ENCODE measurements at regions not wholly inside any gene's neighbourhood (a gene's known extent, or its start where the extent isn't known, plus 50 kb on each side); places are given as distances from the start of the nearest gene placed in this dataset.

DNA sequence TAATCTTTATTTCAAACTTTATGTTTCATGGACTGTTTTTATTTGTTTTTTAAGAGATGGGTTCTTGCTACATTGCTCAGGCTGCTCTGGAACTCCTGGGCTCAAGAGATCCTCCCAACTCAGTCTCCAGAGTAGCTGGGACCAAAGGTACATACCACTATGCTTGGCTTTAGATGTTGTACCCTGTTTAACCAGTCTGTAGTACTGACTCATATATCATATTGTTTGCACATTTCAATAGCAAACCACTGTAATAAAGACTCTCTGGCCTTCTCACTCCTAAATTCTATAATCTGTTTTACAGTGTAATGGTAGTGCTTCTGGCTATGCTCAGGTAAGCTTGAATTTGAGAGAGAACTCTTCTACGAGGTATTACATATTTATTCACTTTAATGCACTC lies 413.6 kb upstream of the PCDH15 start:
- FAIRE-seq (no peak), DNase-seq (no peak)
- H3K27ac ChIP-seq (ENCODE audit: low read depth in 2 of 2, low read length in 2 of 2) = no peak overlapping the region
- intact Hi-C loops (cut with DNase I) = no loop called here
- H3K36me3 ChIP-seq (ENCODE audit: control insufficient read depth in 2 of 3, insufficient read depth in 3 of 3, low read length in 3 of 3) = no peaks in the 10 kb centered on the region
- H3K9ac ChIP-seq (ENCODE audit: low read length in 3 of 3) = no peak overlapping the region
- TF ChIP-seq CTCF (IDR thresholded peaks at IDR 0.05; ENCODE audit: borderline replicate concordance, extremely low read depth, insufficient read depth) = no peak
- H3K27me3 ChIP-seq (ENCODE audit: control insufficient read depth, insufficient read depth, low read length) = no peaks in the 10 kb centered on the region
- no peaks in the 10 kb centered on the region for H3K4me1 ChIP-seq (ENCODE audit: control insufficient read depth in 2 of 3, insufficient read depth in 2 of 3, low read depth in 1 of 3, low read length in 3 of 3)
- H3K9me3 ChIP-seq (ENCODE audit: control insufficient read depth in 2 of 3, insufficient read depth in 1 of 3, low read length in 3 of 3) = no peaks in the 10 kb centered on the region
- H3K4me3 ChIP-seq (ENCODE audit: low read length in 3 of 3) = no peak overlapping the region

DNA sequence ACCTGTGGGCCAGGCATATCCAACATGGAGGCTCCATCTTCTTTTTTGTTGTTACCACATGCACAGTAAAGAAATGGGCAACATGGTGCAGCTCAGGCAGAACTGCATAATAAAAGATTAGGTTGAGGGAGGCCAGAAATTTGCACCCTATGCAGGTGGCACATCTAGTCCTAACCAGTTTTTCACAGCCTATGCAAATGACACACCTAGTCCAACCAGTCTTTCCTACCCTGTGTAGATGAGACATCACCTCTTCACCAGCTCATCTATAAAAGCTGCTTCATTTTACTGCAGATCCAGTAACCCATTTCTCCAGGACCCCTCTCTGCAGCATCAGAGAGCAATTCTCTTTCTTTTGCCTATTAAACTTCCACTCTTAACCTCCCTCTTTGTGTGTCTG lies 411.0 kb upstream of the PCDH15 start:
- intact Hi-C loops (cut with DNase I) = no loop called here
- FAIRE-seq (no peak), DNase-seq (no peak)
- Histone ChIP-seq H3K27ac (ENCODE audit: low read depth in 2 of 2, low read length in 2 of 2) (no peak overlapping the region), H3K9me3 (ENCODE audit: control insufficient read depth in 2 of 3, insufficient read depth in 1 of 3, low read length in 3 of 3) (no peaks in the 10 kb centered on the region), H3K36me3 (ENCODE audit: control insufficient read depth in 2 of 3, insufficient read depth in 3 of 3, low read length in 3 of 3) (no peaks in the 10 kb centered on the region), H3K4me1 (ENCODE audit: control insufficient read depth in 2 of 3, insufficient read depth in 2 of 3, low read depth in 1 of 3, low read length in 3 of 3) (no peaks in the 10 kb centered on the region), H3K9ac (ENCODE audit: low read length in 3 of 3) (no peak overlapping the region), H3K4me3 (ENCODE audit: low read length in 3 of 3) (no peak overlapping the region), H3K27me3 (ENCODE audit: control insufficient read depth, insufficient read depth, low read length) (no peaks in the 10 kb centered on the region)
- no peak for TF ChIP-seq CTCF (IDR thresholded peaks at IDR 0.05; ENCODE audit: borderline replicate concordance, extremely low read depth, insufficient read depth)

DNA sequence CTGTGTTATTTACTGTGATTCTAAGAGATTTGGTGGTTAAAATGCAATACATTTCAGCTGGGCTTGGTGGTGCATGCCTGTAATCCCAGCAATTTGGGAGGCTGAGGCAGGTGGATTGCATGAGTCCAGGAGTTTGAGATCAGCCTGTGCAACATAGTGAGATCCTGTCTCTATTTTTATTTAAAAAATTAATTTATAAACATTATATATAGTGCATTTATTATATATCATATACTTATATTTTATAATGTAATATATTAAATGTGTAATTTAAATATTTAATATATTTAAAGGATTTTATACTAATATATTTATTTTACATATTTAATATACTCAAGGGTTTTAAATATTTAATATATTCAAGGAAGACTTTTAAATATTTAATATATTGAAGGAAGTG lies 402.8 kb upstream of the PCDH15 start:
- H3K4me1 ChIP-seq (ENCODE audit: control insufficient read depth in 2 of 3, insufficient read depth in 2 of 3, low read depth in 1 of 3, low read length in 3 of 3) = no peaks in the 10 kb centered on the region
- H3K27me3 ChIP-seq (ENCODE audit: control insufficient read depth, insufficient read depth, low read length) = no peaks in the 10 kb centered on the region
- H3K9me3 ChIP-seq (ENCODE audit: control insufficient read depth in 2 of 3, insufficient read depth in 1 of 3, low read length in 3 of 3) = no peaks in the 10 kb centered on the region
- no peak overlapping the region for H3K9ac ChIP-seq (ENCODE audit: low read length in 3 of 3)
- H3K36me3 ChIP-seq (ENCODE audit: control insufficient read depth in 2 of 3, insufficient read depth in 3 of 3, low read length in 3 of 3) = no peaks in the 10 kb centered on the region
- intact Hi-C loops (cut with DNase I) = no loop called here
- no peak overlapping the region for H3K4me3 ChIP-seq (ENCODE audit: low read length in 3 of 3)
- no peak overlapping the region for H3K27ac ChIP-seq (ENCODE audit: low read depth in 2 of 2, low read length in 2 of 2)
- no peak for DNase-seq
- FAIRE-seq = peak; percentile 98
- no peak for TF ChIP-seq CTCF (IDR thresholded peaks at IDR 0.05; ENCODE audit: borderline replicate concordance, extremely low read depth, insufficient read depth)

- no peaks in the 10 kb centered on the region for H3K27me3 ChIP-seq (ENCODE audit: control insufficient read depth, insufficient read depth, low read length)
- FAIRE-seq (no peak), DNase-seq (no peak)
- TF ChIP-seq CTCF (IDR thresholded peaks at IDR 0.05; ENCODE audit: borderline replicate concordance, extremely low read depth, insufficient read depth) = no peak
- H3K4me3 ChIP-seq (ENCODE audit: low read length in 3 of 3) = no peak overlapping the region
- H3K9me3 ChIP-seq (ENCODE audit: control insufficient read depth in 2 of 3, insufficient read depth in 1 of 3, low read length in 3 of 3) = no peaks in the 10 kb centered on the region
- no peak overlapping the region for H3K27ac ChIP-seq (ENCODE audit: low read depth in 2 of 2, low read length in 2 of 2)
- H3K9ac ChIP-seq (ENCODE audit: low read length in 3 of 3) = no peak overlapping the region
- no peaks in the 10 kb centered on the region for H3K4me1 ChIP-seq (ENCODE audit: control insufficient read depth in 2 of 3, insufficient read depth in 2 of 3, low read depth in 1 of 3, low read length in 3 of 3)
- intact Hi-C loops (cut with DNase I) = no loop called here
- no peaks in the 10 kb centered on the region for H3K36me3 ChIP-seq (ENCODE audit: control insufficient read depth in 2 of 3, insufficient read depth in 3 of 3, low read length in 3 of 3)
Observed at GRCh38 chr10:55203319-55203718, 402.3 kb upstream of the PCDH15 start.

Data from kidney (tissue), 13 donors.